Mucosa of descending colon (tissue), 3 donors: ENCODE measurements at regions not wholly inside any gene's neighbourhood (a gene's known extent, or its start where the extent isn't known, plus 50 kb on each side); places are given as distances from the start of the nearest gene placed in this dataset.

Experiments used
- ATAC-seq: fragments of 200-7000 bp; cut with Tn5 transposase; one replicate; pipeline ENCODE4 v1.9.1; 2020; ENCODE audit warnings: mild to moderate bottlenecking, moderate library complexity
- DNase-seq, 3 donors: peaks; one replicate each; pipeline ENCODE4 v3.0.0-alpha.2; 2020
- H3K36me3 ChIP-seq: fragments of 200-600 bp; one replicate; pipeline ENCODE4 v1.8.0; 2021; ENCODE audit warnings: low read depth, mild to moderate bottlenecking
- H3K4me1 ChIP-seq: fragments of 200-600 bp; one replicate; pipeline ENCODE4 v1.8.0; 2021; ENCODE audit warnings: low read depth, mild to moderate bottlenecking
- H3K4me3 ChIP-seq: fragments of 200-600 bp; one replicate; pipeline ENCODE4 v1.8.0; 2021; ENCODE audit warnings: mild to moderate bottlenecking
- H3K9me3 ChIP-seq: fragments of 200-600 bp; one replicate; pipeline ENCODE4 v1.8.0; 2021; ENCODE audit warnings: mild to moderate bottlenecking
- CTCF ChIP-seq: fragments of 200-600 bp; IDR thresholded peaks from one replicate; pipeline ENCODE4 v1.8.0; 2022; ENCODE audit warnings: antibody characterized with exemption, mild to moderate bottlenecking
- intact Hi-C, 2 donors: fragments of 100-400 bp; cut with DNase I in 1 of 2; cut with micrococcal nuclease in 1 of 2; formaldehyde crosslinking; loops; one replicate each; pipeline versions ENCODE4 v1.11.0 to v1.11.1; 2022; cut with DNase I, micrococcal nuclease
- donor health status: DM: no; HTN: no; CAD: no; lungs with moderate emphysema.
- donor health status: DM: no; HTN: no; CAD: no.
- donor health status: DM: no; HTN: yes; CAD: no.

- no peaks in the 10 kb centered on the region for H3K9me3 ChIP-seq
- no peak for TF ChIP-seq CTCF
- intact Hi-C loops: no loop called here
- ATAC-seq: no peak
- no peaks in the 10 kb centered on the region for H3K4me1 ChIP-seq
- DNase-seq: no peak
- H3K36me3 ChIP-seq: no peaks in the 10 kb centered on the region
- H3K4me3 ChIP-seq: no peak overlapping the region
These were observed 66.1 kb downstream of the LEPR start for GRCh38 chr1:65486613-65487012.

- no peaks in the 10 kb centered on the region for H3K4me1 ChIP-seq
- no peak overlapping the region for H3K4me3 ChIP-seq
- intact Hi-C loops: no loop called here
- no peak for TF ChIP-seq CTCF
- H3K9me3 ChIP-seq: no peaks in the 10 kb centered on the region
- DNase-seq (no peak), ATAC-seq (no peak)
- no peaks in the 10 kb centered on the region for H3K36me3 ChIP-seq
These were observed 69.0 kb downstream of the LEPR start for GRCh38 chr1:65489481-65489880.

GRCh38 chr1:65490231-65491009 lies 70.0 kb downstream of the LEPR start:
- no peak overlapping the region for H3K4me3 ChIP-seq
- H3K9me3 ChIP-seq: no peaks in the 10 kb centered on the region
- no peaks in the 10 kb centered on the region for H3K36me3 ChIP-seq
- ATAC-seq: no peak
- TF ChIP-seq CTCF: no peak
- intact Hi-C loops: no loop called here
- H3K4me1 ChIP-seq: no peaks in the 10 kb centered on the region
- DNase-seq: no peak

- ATAC-seq: no peak
- no peak for TF ChIP-seq CTCF
These were observed 71.0 kb downstream of the LEPR start for GRCh38 chr1:65491472-65491871.

GRCh38 chr1:65493802-65494201 lies 73.3 kb downstream of the LEPR start:
- no peak for TF ChIP-seq CTCF
- Histone ChIP-seq H3K4me1 (no peaks in the 10 kb centered on the region), H3K9me3 (no peaks in the 10 kb centered on the region), H3K36me3 (no peaks in the 10 kb centered on the region), H3K4me3 (no peak overlapping the region)
- intact Hi-C loops: no loop called here
- DNase-seq (no peak), ATAC-seq (no peak)

More at GRCh38 chr1:65491472-65491871, 71.0 kb downstream of the LEPR start:
- no peaks in the 10 kb centered on the region for H3K36me3 ChIP-seq
- no peak for DNase-seq
- no peak overlapping the region for H3K4me3 ChIP-seq
- intact Hi-C loops: no loop called here
- no peaks in the 10 kb centered on the region for H3K9me3 ChIP-seq
- H3K4me1 ChIP-seq: no peaks in the 10 kb centered on the region

GRCh38 chr1:65494671-65495070 lies 74.2 kb downstream of the LEPR start:
- Histone ChIP-seq H3K36me3 (no peaks in the 10 kb centered on the region), H3K4me3 (no peak overlapping the region), H3K9me3 (no peaks in the 10 kb centered on the region), H3K4me1 (no peaks in the 10 kb centered on the region)
- no peak for TF ChIP-seq CTCF
- DNase-seq: no peak
- ATAC-seq: no peak
- intact Hi-C loops: no loop called here
